B cell (primary cell): ENCODE measurements at regions not wholly inside any gene's neighbourhood (a gene's known extent, or its start where the extent isn't known, plus 50 kb on each side); places are given as distances from the start of the nearest gene placed in this dataset.

Experiments
- ATAC-seq: fragments of 200-7000 bp; cut with Tn5 transposase; one replicate; pipeline ENCODE4 v1.10.0; 2021; ENCODE audit warnings: low read depth, mild to moderate bottlenecking, moderate number of reproducible peaks, moderate library complexity
- CTCF ChIA-PET: fragments of 350-600 bp; sonication (Branson Sonifier 250); formaldehyde crosslinking; loops from one replicate; lab custom pipeline; 2021; ENCODE audit warnings: antibody characterized with exemption, inconsistent platforms; lab: Charles Lee
- POLR2A ChIA-PET: fragments of 350-600 bp; sonication (Branson Sonifier 250); formaldehyde crosslinking; loops from one replicate; lab custom pipeline; 2021; ENCODE audit warnings: antibody characterized with exemption; lab: Charles Lee
- DNase-seq: peaks from one replicate; pipeline ENCODE4 v3.0.0; 2013
- H2AFZ ChIP-seq: 2 replicates; pipeline ENCODE4 v1.6.1; 2012; ENCODE audit warnings: mild to moderate bottlenecking, low read depth, low read length; ENCODE audit not compliant: insufficient read depth, poor library complexity, severe bottlenecking
- H3K27ac ChIP-seq, 2 donors: 1 replicate in 1 of 2; 2 replicates in 1 of 2; pipeline ENCODE4 v1.5.1; 2012 to 2013; ENCODE audit warnings: low read length in 2 of 2, mild to moderate bottlenecking in 2 of 2, moderate library complexity in 1 of 2
- H3K27me3 ChIP-seq, 4 experiments: fragments of 200-600 bp in 1 of 4; sonication (generic) in 1 of 4; replicated peaks in 1 of 4; 1 replicate in 2 of 4; 2 replicates in 2 of 4; pipeline versions ENCODE4 v1.6.1 to v1.7.0; 2013 to 2016; ENCODE audit warnings: low read length in 3 of 4, mild to moderate bottlenecking in 2 of 4, mixed read lengths in 1 of 4, moderate library complexity in 1 of 4; ENCODE audit not compliant: insufficient read depth in 4 of 4, control insufficient read depth in 3 of 4; ENCODE audit errors: control extremely low read depth in 1 of 4
- H3K36me3 ChIP-seq, 2 experiments: replicated peaks in 1 of 2; 1 replicate in 1 of 2; 2 replicates in 1 of 2; pipeline versions ENCODE4 v1.6.1 to v1.7.1; 2013; ENCODE audit warnings: low read length in 1 of 2; ENCODE audit not compliant: insufficient read depth in 2 of 2, control insufficient read depth in 1 of 2; ENCODE audit errors: control extremely low read depth in 1 of 2, extremely low read depth in 1 of 2
- H3K4me1 ChIP-seq, 2 donors: fragments of 200-600 bp in 1 of 2; sonication (generic) in 1 of 2; 1 replicate in 1 of 2; 2 replicates in 1 of 2; pipeline versions ENCODE4 v1.5.1 to v1.6.1; 2013 to 2017; ENCODE audit warnings: low read length in 2 of 2; ENCODE audit not compliant: control insufficient read depth in 2 of 2, insufficient read depth in 2 of 2
- H3K4me2 ChIP-seq: replicated peaks from 2 replicates; pipeline ENCODE3; 2012; ENCODE audit warnings: mild to moderate bottlenecking, low read depth, low read length; ENCODE audit not compliant: poor library complexity, severe bottlenecking
- H3K4me3 ChIP-seq, 5 experiments: fragments of 200-600 bp in 1 of 5; sonication (generic) in 1 of 5; 1 replicate in 3 of 5; 2 replicates in 2 of 5; pipeline versions ENCODE4 v1.5.1 to v1.7.0; 2011 to 2016; ENCODE audit warnings: low read length in 4 of 5, mild to moderate bottlenecking in 4 of 5, low read depth in 2 of 5, control low read depth in 1 of 5, moderate library complexity in 1 of 5; ENCODE audit not compliant: insufficient read depth in 1 of 5; ENCODE audit errors: control extremely low read depth in 1 of 5, extremely low read depth in 1 of 5
- H3K79me2 ChIP-seq: fragments of 200-600 bp; sonication (generic); one replicate; pipeline ENCODE4 v1.6.0; 2016; ENCODE audit warnings: low read length; ENCODE audit not compliant: control insufficient read depth, insufficient read depth
- H3K9ac ChIP-seq: fragments of 200-600 bp; sonication (generic); 2 replicates; pipeline ENCODE4 v1.6.1; 2017; ENCODE audit warnings: mild to moderate bottlenecking, low read length, moderate library complexity
- H3K9me3 ChIP-seq, 3 donors: one replicate each; pipeline versions ENCODE4 v1.6.1 to v1.7.1; 2013; ENCODE audit warnings: low read length in 2 of 3; ENCODE audit not compliant: control insufficient read depth in 2 of 3, insufficient read depth in 1 of 3; ENCODE audit errors: control extremely low read depth in 1 of 3
- H4K20me1 ChIP-seq: 2 replicates; pipeline ENCODE4 v1.6.0; 2012; ENCODE audit warnings: mild to moderate bottlenecking, low read length; ENCODE audit not compliant: insufficient read depth, control insufficient read depth, poor library complexity, severe bottlenecking
- H3K27ac Mint-ChIP-seq: one replicate; pipeline ENCODE4 v1.8.0; 2021; ENCODE audit warnings: mixed read lengths
- H3K27me3 Mint-ChIP-seq: one replicate; pipeline ENCODE4 v1.8.0; 2021; ENCODE audit warnings: mixed read lengths
- H3K4me1 Mint-ChIP-seq: one replicate; pipeline ENCODE4 v1.8.0; 2021; ENCODE audit warnings: mixed read lengths
- H3K4me3 Mint-ChIP-seq: one replicate; pipeline ENCODE4 v1.8.0; 2021; ENCODE audit warnings: mixed read lengths
- H3K9me3 Mint-ChIP-seq: one replicate; pipeline ENCODE4 v1.8.0; 2022; ENCODE audit warnings: mixed read lengths; ENCODE audit not compliant: insufficient read depth
- EZH2 ChIP-seq: IDR thresholded peaks from 2 replicates; pipeline ENCODE4 v1.6.1; 2012; ENCODE audit warnings: borderline replicate concordance, low read depth, mild to moderate bottlenecking, moderate library complexity, low read length; ENCODE audit not compliant: insufficient read depth, poor library complexity, severe bottlenecking
- WGBS: methylation state at CpG from one replicate; pipeline ENCODE4 v1.1.5; 2013; ENCODE audit warnings: missing lambda C conversion rate; ENCODE audit not compliant: insufficient coverage; 5-methylcytosine and 5-hydroxymethylcytosine counted together
- intact Hi-C: fragments of 100-400 bp; cut with micrococcal nuclease; formaldehyde crosslinking; loops from one replicate; pipeline ENCODE4 v1.10.0; 2022
- TF ChIP-seq, protein P1 (sequence below): fragments of 200-600 bp; IDR thresholded peaks from one replicate; pipeline ENCODE4 v1.8.0; 2022; ENCODE audit warnings: antibody characterized with exemption, mild to moderate bottlenecking

DNA sequence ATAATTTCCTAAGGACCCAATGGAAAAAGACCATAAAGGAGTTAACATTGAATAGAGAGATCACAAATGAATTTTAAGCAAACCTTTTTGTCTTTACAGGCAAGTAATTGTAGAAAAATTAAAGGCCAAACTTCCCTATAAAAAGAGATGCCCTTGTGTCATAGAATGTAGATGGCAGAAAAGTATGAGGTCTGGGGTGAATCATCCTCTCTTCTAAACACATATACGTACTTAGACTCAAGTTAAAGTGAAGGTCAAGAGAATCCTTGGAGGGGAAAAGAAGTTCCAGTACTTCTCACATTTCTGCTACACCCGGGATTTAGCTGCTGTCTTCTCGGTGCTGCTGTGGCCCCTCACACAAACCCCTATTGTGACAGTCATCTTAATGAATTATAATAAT lies 116.2 kb upstream of the ARID2 start:
- H3K9me3 Mint-ChIP-seq = no peaks in the 10 kb centered on the region
- H4K20me1 ChIP-seq = no peaks in the 10 kb centered on the region
- no peaks in the 10 kb centered on the region for H3K79me2 ChIP-seq
- no peak overlapping the region for H3K27ac ChIP-seq
- no peak overlapping the region for H2AFZ ChIP-seq
- no CpG with 5 or more reads among the region's 3 CpGs for WGBS
- no peak overlapping the region for H3K4me3 Mint-ChIP-seq
- no peaks in the 10 kb centered on the region for H3K27me3 ChIP-seq
- TF ChIP-seq, protein P1, sequence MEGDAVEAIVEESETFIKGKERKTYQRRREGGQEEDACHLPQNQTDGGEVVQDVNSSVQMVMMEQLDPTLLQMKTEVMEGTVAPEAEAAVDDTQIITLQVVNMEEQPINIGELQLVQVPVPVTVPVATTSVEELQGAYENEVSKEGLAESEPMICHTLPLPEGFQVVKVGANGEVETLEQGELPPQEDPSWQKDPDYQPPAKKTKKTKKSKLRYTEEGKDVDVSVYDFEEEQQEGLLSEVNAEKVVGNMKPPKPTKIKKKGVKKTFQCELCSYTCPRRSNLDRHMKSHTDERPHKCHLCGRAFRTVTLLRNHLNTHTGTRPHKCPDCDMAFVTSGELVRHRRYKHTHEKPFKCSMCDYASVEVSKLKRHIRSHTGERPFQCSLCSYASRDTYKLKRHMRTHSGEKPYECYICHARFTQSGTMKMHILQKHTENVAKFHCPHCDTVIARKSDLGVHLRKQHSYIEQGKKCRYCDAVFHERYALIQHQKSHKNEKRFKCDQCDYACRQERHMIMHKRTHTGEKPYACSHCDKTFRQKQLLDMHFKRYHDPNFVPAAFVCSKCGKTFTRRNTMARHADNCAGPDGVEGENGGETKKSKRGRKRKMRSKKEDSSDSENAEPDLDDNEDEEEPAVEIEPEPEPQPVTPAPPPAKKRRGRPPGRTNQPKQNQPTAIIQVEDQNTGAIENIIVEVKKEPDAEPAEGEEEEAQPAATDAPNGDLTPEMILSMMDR = no peak
- no peak for TF ChIP-seq EZH2
- ChIA-PET CTCF (no interaction called here), POLR2A (no interaction called here)
- H3K9me3 ChIP-seq = no peaks in the 10 kb centered on the region
- ATAC-seq = no peak
- H3K27ac Mint-ChIP-seq = no peak overlapping the region
- peaks cover 0 to 4% of the 10 kb centered on the region in 2 donors for H3K4me1 ChIP-seq
- H3K4me3 ChIP-seq = no peak overlapping the region
- peaks cover 18% of the 10 kb centered on the region for H3K4me1 Mint-ChIP-seq
- no peak overlapping the region for H3K4me2 ChIP-seq
- H3K36me3 ChIP-seq = no peaks in the 10 kb centered on the region
- DNase-seq = no peak
- intact Hi-C loops = no loop called here
- H3K27me3 Mint-ChIP-seq = no peaks in the 10 kb centered on the region
- H3K9ac ChIP-seq = no peak overlapping the region

DNA sequence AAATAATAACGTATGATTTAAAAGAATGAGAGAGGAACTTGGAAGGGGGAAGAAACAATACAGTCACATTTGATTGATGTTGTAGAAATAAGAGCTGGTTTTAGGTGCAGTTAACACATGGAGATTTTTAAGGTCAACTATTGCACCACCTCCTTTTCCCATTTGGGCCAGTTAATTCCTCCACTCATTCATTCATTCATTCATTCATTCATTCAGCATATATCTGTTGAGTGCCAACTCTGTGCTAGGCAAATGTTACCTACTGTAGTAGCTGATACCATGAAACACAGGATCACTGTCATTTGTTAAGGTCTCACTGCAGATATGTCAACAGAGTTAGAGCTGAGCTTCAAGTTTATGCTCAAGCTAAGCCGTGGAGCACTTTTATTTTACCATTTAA lies 115.7 kb upstream of the ARID2 start:
- no peak for TF ChIP-seq EZH2
- TF ChIP-seq, protein P1 = no peak
- H3K36me3 ChIP-seq = no peaks in the 10 kb centered on the region
- CTCF ChIA-PET = no interaction called here
- WGBS = 40% methylated on average over 1 of the region's 2 CpGs
- H2AFZ ChIP-seq = no peak overlapping the region
- no peak overlapping the region for H3K9ac ChIP-seq
- no peak overlapping the region for H3K27ac ChIP-seq
- intact Hi-C loops = no loop called here
- Mint-ChIP-seq H3K4me1 (peaks cover 20% of the 10 kb centered on the region), H3K4me3 (no peak overlapping the region), H3K27ac (no peak overlapping the region), H3K9me3 (no peaks in the 10 kb centered on the region), H3K27me3 (no peaks in the 10 kb centered on the region)
- no peaks in the 10 kb centered on the region for H4K20me1 ChIP-seq
- H3K4me2 ChIP-seq = no peak overlapping the region
- no peaks in the 10 kb centered on the region for H3K27me3 ChIP-seq
- peaks cover 0 to 4% of the 10 kb centered on the region in 2 donors for H3K4me1 ChIP-seq
- H3K79me2 ChIP-seq = no peaks in the 10 kb centered on the region
- no peak overlapping the region for H3K4me3 ChIP-seq
- ATAC-seq (no peak), DNase-seq (no peak)
- POLR2A ChIA-PET = no interaction called here
- H3K9me3 ChIP-seq = peaks cover 0 to 2% (median 0%) of the 10 kb centered on the region in 3 donors
